Astrocyte (in vitro differentiated cells and primary cell): ENCODE measurements at regions not wholly inside any gene's neighbourhood (a gene's known extent, or its start where the extent isn't known, plus 50 kb on each side); places are given as distances from the start of the nearest gene placed in this dataset.

ENCODE experiments used
- DNase-seq: peaks from one replicate; pipeline ENCODE4 v3.0.0-alpha.2; 2010; ENCODE audit warnings: low read depth
- FAIRE-seq: peaks from 2 replicates; lab custom pipeline; 2011; peaks lifted over from hg19 to GRCh38; lab: Jason Lieb, UNC
- H2AFZ ChIP-seq: 2 replicates; pipeline ENCODE4 v1.6.0; 2012; ENCODE audit warnings: low read depth, low read length, inconsistent platforms
- H3K27ac ChIP-seq: 2 replicates; pipeline ENCODE4 v1.5.1; 2011; ENCODE audit warnings: low read depth, low read length, inconsistent platforms
- H3K27me3 ChIP-seq: 2 replicates; pipeline ENCODE4 v1.6.0; 2011; ENCODE audit warnings: low read length, inconsistent platforms; ENCODE audit not compliant: insufficient read depth
- H3K36me3 ChIP-seq: 2 replicates; pipeline ENCODE4 v1.5.1; 2011; ENCODE audit warnings: low read length, inconsistent platforms; ENCODE audit not compliant: insufficient read depth
- H3K4me1 ChIP-seq: 2 replicates; pipeline ENCODE4 v1.5.1; 2011; ENCODE audit warnings: low read length, inconsistent platforms; ENCODE audit not compliant: insufficient read depth
- H3K4me2 ChIP-seq: 2 replicates; pipeline ENCODE4 v1.6.0; 2012; ENCODE audit warnings: low read length, inconsistent platforms
- H3K4me3 ChIP-seq: 2 replicates; pipeline ENCODE4 v1.5.1; 2011; ENCODE audit warnings: low read depth, mild to moderate bottlenecking, low read length, inconsistent platforms; ENCODE audit not compliant: insufficient read depth
- H3K79me2 ChIP-seq: 2 replicates; pipeline ENCODE4 v1.6.0; 2012; ENCODE audit warnings: mild to moderate bottlenecking, low read length, inconsistent platforms; ENCODE audit not compliant: insufficient read depth
- H3K9ac ChIP-seq: 2 replicates; pipeline ENCODE4 v1.6.0; 2012; ENCODE audit warnings: mild to moderate bottlenecking, low read length, inconsistent platforms
- H3K9me3 ChIP-seq: 2 replicates; pipeline ENCODE4 v1.5.1; 2012; ENCODE audit warnings: low read depth, mild to moderate bottlenecking, low read length, inconsistent platforms; ENCODE audit not compliant: insufficient read depth
- H4K20me1 ChIP-seq: 2 replicates; pipeline ENCODE4 v1.6.0; 2012; ENCODE audit warnings: low read length, inconsistent platforms; ENCODE audit not compliant: insufficient read depth
- H3K27ac Mint-ChIP-seq: one replicate; pipeline ENCODE4 v1.8.0; 2021; ENCODE audit warnings: mild to moderate bottlenecking, mixed read lengths; ENCODE audit not compliant: unreplicated experiment
- H3K27me3 Mint-ChIP-seq: one replicate; pipeline ENCODE4 v1.8.0; 2021; ENCODE audit warnings: low read depth, mixed read lengths; ENCODE audit not compliant: unreplicated experiment
- H3K36me3 Mint-ChIP-seq: one replicate; pipeline ENCODE4 v1.8.0; 2021; ENCODE audit warnings: low read depth, mixed read lengths; ENCODE audit not compliant: unreplicated experiment
- H3K4me1 Mint-ChIP-seq: one replicate; pipeline ENCODE4 v1.8.0; 2021; ENCODE audit warnings: low read depth, mixed read lengths; ENCODE audit not compliant: unreplicated experiment
- H3K4me3 Mint-ChIP-seq: one replicate; pipeline ENCODE4 v1.8.0; 2021; ENCODE audit warnings: mild to moderate bottlenecking, moderate library complexity, mixed read lengths; ENCODE audit not compliant: unreplicated experiment
- H3K9me3 Mint-ChIP-seq: one replicate; pipeline ENCODE4 v1.8.0; 2021; ENCODE audit warnings: mild to moderate bottlenecking, mixed read lengths; ENCODE audit not compliant: unreplicated experiment
- EZH2 ChIP-seq: IDR thresholded peaks from 2 replicates; pipeline ENCODE4 v1.6.1; 2012; ENCODE audit warnings: mild to moderate bottlenecking, low read length, inconsistent platforms; ENCODE audit not compliant: insufficient read depth
- TF ChIP-seq, protein P1 (sequence below): IDR thresholded peaks from 2 replicates; pipeline ENCODE4 v1.5.1; 2011; ENCODE audit warnings: low read depth, mild to moderate bottlenecking, inconsistent platforms, low read length, moderate library complexity; ENCODE audit not compliant: insufficient read depth

DNA sequence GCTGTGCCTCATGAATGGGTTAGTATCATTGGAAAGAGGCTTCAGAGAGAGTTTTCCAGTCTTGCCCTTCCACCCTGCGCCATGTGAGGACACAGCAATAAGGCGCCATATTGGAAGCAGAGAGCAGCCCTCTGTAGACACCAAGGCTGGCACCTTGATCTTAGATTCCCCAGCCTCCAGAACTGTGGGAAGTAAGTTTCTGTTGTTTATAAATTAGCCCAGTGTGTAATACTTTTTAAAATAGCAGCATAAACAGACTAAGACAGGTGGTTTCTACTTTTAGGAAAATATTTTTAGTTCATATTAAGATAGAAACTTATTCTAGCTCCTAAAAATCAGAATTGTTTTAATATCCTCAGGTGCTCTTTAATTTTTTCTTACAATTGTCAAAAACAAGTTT lies 117.9 kb downstream of the TM9SF2 start:
- no peaks in the 10 kb centered on the region for H4K20me1 ChIP-seq
- no peak overlapping the region for H3K9ac ChIP-seq
- H3K4me1 ChIP-seq: no peaks in the 10 kb centered on the region
- H2AFZ ChIP-seq: no peak overlapping the region
- no peaks in the 10 kb centered on the region for H3K36me3 Mint-ChIP-seq
- no peaks in the 10 kb centered on the region for H3K9me3 Mint-ChIP-seq
- H3K4me2 ChIP-seq: no peak overlapping the region
- H3K79me2 ChIP-seq: no peaks in the 10 kb centered on the region
- no peak for DNase-seq
- FAIRE-seq: no peak
- TF ChIP-seq, protein P1, sequence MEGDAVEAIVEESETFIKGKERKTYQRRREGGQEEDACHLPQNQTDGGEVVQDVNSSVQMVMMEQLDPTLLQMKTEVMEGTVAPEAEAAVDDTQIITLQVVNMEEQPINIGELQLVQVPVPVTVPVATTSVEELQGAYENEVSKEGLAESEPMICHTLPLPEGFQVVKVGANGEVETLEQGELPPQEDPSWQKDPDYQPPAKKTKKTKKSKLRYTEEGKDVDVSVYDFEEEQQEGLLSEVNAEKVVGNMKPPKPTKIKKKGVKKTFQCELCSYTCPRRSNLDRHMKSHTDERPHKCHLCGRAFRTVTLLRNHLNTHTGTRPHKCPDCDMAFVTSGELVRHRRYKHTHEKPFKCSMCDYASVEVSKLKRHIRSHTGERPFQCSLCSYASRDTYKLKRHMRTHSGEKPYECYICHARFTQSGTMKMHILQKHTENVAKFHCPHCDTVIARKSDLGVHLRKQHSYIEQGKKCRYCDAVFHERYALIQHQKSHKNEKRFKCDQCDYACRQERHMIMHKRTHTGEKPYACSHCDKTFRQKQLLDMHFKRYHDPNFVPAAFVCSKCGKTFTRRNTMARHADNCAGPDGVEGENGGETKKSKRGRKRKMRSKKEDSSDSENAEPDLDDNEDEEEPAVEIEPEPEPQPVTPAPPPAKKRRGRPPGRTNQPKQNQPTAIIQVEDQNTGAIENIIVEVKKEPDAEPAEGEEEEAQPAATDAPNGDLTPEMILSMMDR: no peak
- no peak for TF ChIP-seq EZH2
- no peaks in the 10 kb centered on the region for H3K36me3 ChIP-seq
- H3K27ac Mint-ChIP-seq: no peak overlapping the region
- H3K27me3 Mint-ChIP-seq: peaks cover 8% of the 10 kb centered on the region
- H3K9me3 ChIP-seq: no peaks in the 10 kb centered on the region
- H3K27ac ChIP-seq: no peak overlapping the region
- H3K4me3 Mint-ChIP-seq: no peak overlapping the region
- H3K4me1 Mint-ChIP-seq: no peaks in the 10 kb centered on the region
- no peak overlapping the region for H3K4me3 ChIP-seq
- H3K27me3 ChIP-seq: no peaks in the 10 kb centered on the region

DNA sequence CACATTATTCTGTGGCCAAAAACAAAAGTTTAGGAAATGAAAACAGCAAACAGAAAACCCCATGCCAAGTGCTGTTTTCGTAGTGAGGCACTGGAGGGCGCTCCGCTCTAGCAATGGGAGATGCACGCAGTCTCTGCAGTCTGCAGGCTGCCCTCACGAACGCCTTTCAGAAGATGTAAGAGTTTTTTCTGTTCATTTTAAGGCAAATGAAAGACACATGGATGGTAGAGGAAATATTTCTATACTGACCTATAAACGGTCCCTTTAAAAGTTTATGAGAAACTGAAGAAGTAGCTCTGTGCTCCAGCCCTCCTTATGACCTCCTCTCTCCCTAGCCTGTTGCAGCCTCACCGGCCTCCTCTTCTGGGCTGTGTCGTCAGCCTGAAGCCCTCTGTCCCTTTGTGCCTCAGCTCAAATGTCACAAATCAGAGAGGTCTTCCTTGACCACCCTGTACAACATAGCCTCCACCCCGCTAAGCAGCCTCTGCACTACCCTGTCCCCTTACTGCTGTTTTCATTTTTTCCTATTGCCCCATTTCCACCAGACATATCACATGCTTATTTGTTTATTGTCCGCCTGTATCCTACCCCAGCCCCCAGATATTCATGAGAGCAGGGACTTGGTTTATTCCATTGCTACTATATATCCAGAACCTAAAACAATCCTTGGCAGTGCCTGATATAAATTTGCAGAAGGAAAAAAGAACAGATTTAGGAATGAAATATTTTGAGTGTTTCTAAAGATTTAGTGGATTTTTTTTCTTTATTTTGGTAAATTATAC lies 116.4 kb downstream of the TM9SF2 start:
- Histone ChIP-seq H4K20me1 (no peaks in the 10 kb centered on the region), H3K9me3 (no peaks in the 10 kb centered on the region), H3K79me2 (no peaks in the 10 kb centered on the region), H3K4me1 (no peaks in the 10 kb centered on the region), H3K9ac (no peak overlapping the region), H3K36me3 (no peaks in the 10 kb centered on the region), H3K4me2 (no peak overlapping the region), H3K4me3 (no peak overlapping the region), H3K27ac (no peak overlapping the region), H2AFZ (peak overlapping the region; percentile 12), H3K27me3 (no peaks in the 10 kb centered on the region)
- Mint-ChIP-seq H3K27me3 (peaks cover 8% of the 10 kb centered on the region), H3K36me3 (no peaks in the 10 kb centered on the region), H3K27ac (no peak overlapping the region), H3K9me3 (no peaks in the 10 kb centered on the region), H3K4me1 (no peaks in the 10 kb centered on the region), H3K4me3 (no peak overlapping the region)
- TF ChIP-seq, protein P1: peak; percentile 80
- TF ChIP-seq EZH2: no peak
- peak; percentile 13 for DNase-seq
- peak; percentile 80 for FAIRE-seq

DNA sequence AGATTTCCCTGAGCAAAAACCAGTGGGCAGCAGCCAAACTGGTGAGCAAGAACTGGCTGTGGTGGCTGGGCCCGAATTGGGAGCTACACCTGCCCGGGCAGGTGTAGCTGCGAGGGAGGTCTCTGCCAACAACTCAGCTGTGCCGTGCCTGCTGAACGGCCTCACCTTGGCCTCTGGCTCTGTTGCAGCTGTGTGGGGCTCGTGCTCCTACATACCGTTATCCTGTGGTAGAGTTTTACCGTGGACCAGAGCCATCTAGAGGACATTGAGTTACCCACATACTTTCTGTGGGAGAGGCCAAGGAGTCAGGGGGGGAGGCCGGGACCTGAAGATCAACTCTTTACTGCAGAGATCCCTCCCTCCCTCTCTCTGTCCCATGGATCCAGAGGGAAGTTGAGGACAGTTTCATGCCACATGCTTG lies 113.2 kb downstream of the TM9SF2 start:
- Histone ChIP-seq H3K4me3 (no peak overlapping the region), H3K9me3 (no peaks in the 10 kb centered on the region), H2AFZ (no peak overlapping the region), H3K27me3 (no peaks in the 10 kb centered on the region), H4K20me1 (no peaks in the 10 kb centered on the region), H3K27ac (no peak overlapping the region), H3K4me2 (no peak overlapping the region), H3K36me3 (no peaks in the 10 kb centered on the region), H3K79me2 (no peaks in the 10 kb centered on the region), H3K9ac (no peak overlapping the region), H3K4me1 (no peaks in the 10 kb centered on the region)
- Mint-ChIP-seq H3K4me3 (no peak overlapping the region), H3K27me3 (no peaks in the 10 kb centered on the region), H3K27ac (no peak overlapping the region), H3K36me3 (no peaks in the 10 kb centered on the region), H3K4me1 (no peaks in the 10 kb centered on the region), H3K9me3 (no peaks in the 10 kb centered on the region)
- DNase-seq: no peak
- no peak for FAIRE-seq
- TF ChIP-seq EZH2: no peak
- TF ChIP-seq, protein P1: no peak
